HepG2 (cell line): ENCODE measurements at regions not wholly inside any gene's neighbourhood (a gene's known extent, or its start where the extent isn't known, plus 50 kb on each side); places are given as distances from the start of the nearest gene placed in this dataset.

Experiments
- ZBTB7B ChIP-seq: sonication (generic); formaldehyde crosslinking; IDR thresholded peaks from 2 replicates; pipeline ENCODE4 v1.4.0; 2020; ENCODE audit warnings: missing genetic modification reagents
- TF ChIP-seq, protein P1 (sequence below): IDR thresholded peaks from 2 replicates; pipeline ENCODE4 v1.6.1; 2018; ENCODE audit warnings: missing genetic modification reagents

DNA sequence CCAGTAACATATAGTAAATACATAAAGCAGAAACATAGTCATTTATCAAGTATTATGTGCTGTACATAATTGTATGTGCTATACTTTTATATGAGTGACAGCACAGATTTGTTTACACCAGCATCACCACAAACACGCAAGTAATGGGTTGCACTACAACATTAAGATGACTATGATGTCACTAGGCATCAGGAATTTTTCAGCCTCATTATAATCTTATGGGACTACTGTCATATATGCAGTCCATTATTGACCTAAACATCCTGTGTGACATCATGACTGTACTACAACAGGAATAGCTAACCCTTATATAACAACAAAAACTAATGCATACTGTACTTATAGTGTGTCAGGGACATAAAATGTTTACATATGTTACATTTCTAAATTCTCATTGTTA, 50.2 kb upstream of the IZUMO1R start (continued):
- TF ChIP-seq, protein P1, sequence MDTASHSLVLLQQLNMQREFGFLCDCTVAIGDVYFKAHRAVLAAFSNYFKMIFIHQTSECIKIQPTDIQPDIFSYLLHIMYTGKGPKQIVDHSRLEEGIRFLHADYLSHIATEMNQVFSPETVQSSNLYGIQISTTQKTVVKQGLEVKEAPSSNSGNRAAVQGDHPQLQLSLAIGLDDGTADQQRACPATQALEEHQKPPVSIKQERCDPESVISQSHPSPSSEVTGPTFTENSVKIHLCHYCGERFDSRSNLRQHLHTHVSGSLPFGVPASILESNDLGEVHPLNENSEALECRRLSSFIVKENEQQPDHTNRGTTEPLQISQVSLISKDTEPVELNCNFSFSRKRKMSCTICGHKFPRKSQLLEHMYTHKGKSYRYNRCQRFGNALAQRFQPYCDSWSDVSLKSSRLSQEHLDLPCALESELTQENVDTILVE: no peak
- no peak for TF ChIP-seq ZBTB7B
